NCI-H2196 treated with DMSO at 0.1 percent for 48 hours (cell line): ENCODE measurements at regions not wholly inside any gene's neighbourhood (a gene's known extent, or its start where the extent isn't known, plus 50 kb on each side); places are given as distances from the start of the nearest gene placed in this dataset.

ENCODE experiments used
- DNase-seq: peaks from one replicate; lab custom pipeline; 2025; ENCODE audit not compliant: unreplicated experiment; lab: John Stamatoyannopoulos, UW

GRCh38 chr7:21357151-21358097, 70.5 kb upstream of the SP4 start:
- DNase-seq, result no peak

GRCh38 chr7:21358648-21359047, 69.2 kb upstream of the SP4 start:
- no peak for DNase-seq

GRCh38 chr7:21359163-21359562, 68.7 kb upstream of the SP4 start:
- DNase-seq, result no peak

- DNase-seq, result no peak
Measured at GRCh38 chr7:21361413-21362125, 66.3 kb upstream of the SP4 start.

GRCh38 chr7:21364801-21365271, 63.0 kb upstream of the SP4 start:
- DNase-seq, result no peak

GRCh38 chr7:21365866-21366624, 61.8 kb upstream of the SP4 start:
- peak; percentile 81 for DNase-seq

GRCh38 chr7:21367081-21367480, 60.8 kb upstream of the SP4 start:
- DNase-seq, result peak; percentile 21

- no peak for DNase-seq
Measured at GRCh38 chr7:21367537-21367936, 60.3 kb upstream of the SP4 start.

GRCh38 chr7:21368317-21368716, 59.6 kb upstream of the SP4 start:
- DNase-seq, result no peak

GRCh38 chr7:21370283-21370982, 57.5 kb upstream of the SP4 start:
- peak; percentile 17 for DNase-seq

- no peak for DNase-seq
Measured at GRCh38 chr7:21371360-21371759, 56.5 kb upstream of the SP4 start.

GRCh38 chr7:21373031-21373430, 54.9 kb upstream of the SP4 start:
- no peak for DNase-seq

GRCh38 chr7:21374134-21374533, 53.7 kb upstream of the SP4 start:
- DNase-seq, result no peak

- DNase-seq, result no peak
Measured at GRCh38 chr7:21377545-21377944, 50.3 kb upstream of the SP4 start.
